Hepatocyte (in vitro differentiated cells): ENCODE measurements at regions not wholly inside any gene's neighbourhood (a gene's known extent, or its start where the extent isn't known, plus 50 kb on each side); places are given as distances from the start of the nearest gene placed in this dataset.
A peak's percentile ranks its signal among the peaks of the same experiment; 100 is the strongest.

Source experiments
- DNase-seq: peaks from one replicate; pipeline ENCODE4 v3.0.0-alpha.2; 2016; ENCODE audit warnings: low spot score
- H2AFZ ChIP-seq: fragments of 200-600 bp; sonication (generic); 2 replicates; pipeline ENCODE4 v1.6.0; 2016; ENCODE audit warnings: antibody characterized with exemption, mild to moderate bottlenecking
- H3K27ac ChIP-seq: fragments of 200-600 bp; sonication (generic); 2 replicates; pipeline ENCODE4 v1.5.1; 2016; ENCODE audit warnings: mild to moderate bottlenecking
- H3K27me3 ChIP-seq: fragments of 200-600 bp; sonication (generic); 2 replicates; pipeline ENCODE4 v1.6.1; 2016
- H3K36me3 ChIP-seq: fragments of 200-600 bp; sonication (generic); replicated peaks from 2 replicates; pipeline ENCODE4 v1.5.1; 2016; ENCODE audit warnings: low read depth; ENCODE audit not compliant: insufficient read depth
- H3K4me1 ChIP-seq: fragments of 200-600 bp; sonication (generic); 2 replicates; pipeline ENCODE4 v1.5.1; 2016; ENCODE audit warnings: mild to moderate bottlenecking, moderate library complexity; ENCODE audit not compliant: insufficient read depth
- H3K4me2 ChIP-seq: fragments of 200-600 bp; sonication (generic); 2 replicates; pipeline ENCODE4 v1.6.0; 2016
- H3K4me3 ChIP-seq: fragments of 200-600 bp; sonication (generic); 2 replicates; pipeline ENCODE4 v1.5.1; 2016; ENCODE audit warnings: mild to moderate bottlenecking
- H3K79me2 ChIP-seq: fragments of 200-600 bp; sonication (generic); 2 replicates; pipeline ENCODE4 v1.6.0; 2017; ENCODE audit warnings: mild to moderate bottlenecking
- H3K9me2 ChIP-seq: fragments of 200-600 bp; sonication (generic); replicated peaks from 2 replicates; pipeline ENCODE4 v1.6.0; 2017; ENCODE audit warnings: mild to moderate bottlenecking; ENCODE audit not compliant: insufficient read depth
- H3K9me3 ChIP-seq: fragments of 200-600 bp; sonication (generic); 2 replicates; pipeline ENCODE4 v1.5.1; 2016; ENCODE audit warnings: low read depth, mild to moderate bottlenecking
- H4K20me1 ChIP-seq: fragments of 200-600 bp; sonication (generic); 2 replicates; pipeline ENCODE4 v1.6.0; 2016; ENCODE audit warnings: mild to moderate bottlenecking; ENCODE audit not compliant: insufficient read depth, poor library complexity, severe bottlenecking
- CTCF ChIP-seq: fragments of 200-600 bp; sonication (generic); IDR thresholded peaks from 2 replicates; pipeline ENCODE4 v1.5.1; 2016; ENCODE audit warnings: antibody characterized with exemption, mild to moderate bottlenecking; ENCODE audit not compliant: poor library complexity
- EZH2 ChIP-seq: fragments of 200-600 bp; sonication (generic); IDR thresholded peaks from 2 replicates; pipeline ENCODE4 v1.6.1; 2016; ENCODE audit warnings: antibody characterized with exemption, mild to moderate bottlenecking, borderline replicate concordance
- EZH2phosphoT487 ChIP-seq: fragments of 200-600 bp; sonication (generic); IDR thresholded peaks from one replicate; pipeline ENCODE4 v1.6.1; 2018; ENCODE audit warnings: antibody characterized with exemption, mild to moderate bottlenecking, low read depth, moderate library complexity; ENCODE audit not compliant: unreplicated experiment, severe bottlenecking
- WGBS: methylation state at CpG from one replicate; pipeline ENCODE4 v1.1.6; 2016; ENCODE audit warnings: low lambda C conversion rate; ENCODE audit errors: missing lambda C conversion rate; 5-methylcytosine and 5-hydroxymethylcytosine counted together

GRCh38 chr2:238728330-238729260 is 119.3 kb upstream of the TWIST2 start:
- H3K27me3 ChIP-seq, result no peaks in the 10 kb centered on the region
- 38% methylated on average over 13 of the region's 13 CpGs for WGBS
- H3K9me3 ChIP-seq, result no peaks in the 10 kb centered on the region
- peak overlapping the region; percentile 87 for H3K27ac ChIP-seq
- peak overlapping the region; percentile 37 for H3K4me2 ChIP-seq
- peak; percentile 44 for DNase-seq
- no peak for TF ChIP-seq EZH2
- TF ChIP-seq EZH2phosphoT487, result no peak
- no peak for TF ChIP-seq CTCF
- H3K4me3 ChIP-seq, result no peak overlapping the region
- no peaks in the 10 kb centered on the region for H3K79me2 ChIP-seq
- peaks cover 6% of the 10 kb centered on the region for H3K4me1 ChIP-seq
- no peak overlapping the region for H2AFZ ChIP-seq
- H3K9me2 ChIP-seq, result no peaks in the 10 kb centered on the region
- no peaks in the 10 kb centered on the region for H3K36me3 ChIP-seq
- no peaks in the 10 kb centered on the region for H4K20me1 ChIP-seq

GRCh38 chr2:238729261-238729935 is 118.5 kb upstream of the TWIST2 start:
- Histone ChIP-seq H3K36me3 (no peaks in the 10 kb centered on the region), H3K27me3 (no peaks in the 10 kb centered on the region), H3K27ac (peak overlapping the region; percentile 87), H3K4me3 (no peak overlapping the region), H3K4me2 (peak overlapping the region; percentile 37), H3K9me2 (no peaks in the 10 kb centered on the region), H3K79me2 (no peaks in the 10 kb centered on the region), H3K9me3 (no peaks in the 10 kb centered on the region), H2AFZ (no peak overlapping the region), H3K4me1 (peaks cover 6% of the 10 kb centered on the region), H4K20me1 (no peaks in the 10 kb centered on the region)
- 85% methylated on average over 11 of the region's 11 CpGs for WGBS
- TF ChIP-seq EZH2, result no peak
- TF ChIP-seq CTCF, result no peak
- no peak for TF ChIP-seq EZH2phosphoT487
- no peak for DNase-seq

- Histone ChIP-seq H2AFZ (no peak overlapping the region), H3K79me2 (no peaks in the 10 kb centered on the region), H4K20me1 (no peaks in the 10 kb centered on the region), H3K4me1 (peaks cover 6% of the 10 kb centered on the region), H3K4me2 (no peak overlapping the region), H3K9me3 (no peaks in the 10 kb centered on the region), H3K4me3 (no peak overlapping the region), H3K9me2 (no peaks in the 10 kb centered on the region), H3K36me3 (no peaks in the 10 kb centered on the region), H3K27me3 (no peaks in the 10 kb centered on the region), H3K27ac (no peak overlapping the region)
- no peak for TF ChIP-seq CTCF
- no peak for TF ChIP-seq EZH2phosphoT487
- DNase-seq, result no peak
- WGBS, result 88% methylated on average over 17 of the region's 17 CpGs
These were observed 117.8 kb upstream of the TWIST2 start for GRCh38 chr2:238730001-238730669.
